ENCODE measurements at regions not wholly inside any gene's neighbourhood (a gene's known extent, or its start where the extent isn't known, plus 50 kb on each side); places are given as distances from the start of the nearest gene placed in this dataset.

- no peak overlapping the region for H3K4me3 Mint-ChIP-seq
- H3K27me3 Mint-ChIP-seq: peaks cover 12% of the 10 kb centered on the region
- peaks cover 3% of the 10 kb centered on the region for H3K9me3 Mint-ChIP-seq
- ATAC-seq (ENCODE audit: low read depth): no peak
- peaks cover 2% of the 10 kb centered on the region for H3K36me3 Mint-ChIP-seq
- no peak overlapping the region for H3K27ac Mint-ChIP-seq
- H3K4me1 Mint-ChIP-seq: no peaks in the 10 kb centered on the region
- DNase-seq (ENCODE audit: low spot score in 2 of 2): no peak
Measured at GRCh38 chr17:72338847-72339790, 218.3 kb downstream of the SOX9 start.

GRCh38 chr17:72340836-72341235 is 220.0 kb downstream of the SOX9 start:
- no peak for ATAC-seq (ENCODE audit: low read depth)
- H3K27ac Mint-ChIP-seq: no peak overlapping the region

GRCh38 chr17:72342061-72342460 is 221.2 kb downstream of the SOX9 start:
- no peak for ATAC-seq (ENCODE audit: low read depth)
- Mint-ChIP-seq H3K4me3 (no peak overlapping the region), H3K27ac (no peak overlapping the region), H3K9me3 (peaks cover 5% of the 10 kb centered on the region), H3K4me1 (no peaks in the 10 kb centered on the region), H3K27me3 (peaks cover 13% of the 10 kb centered on the region), H3K36me3 (peaks cover 2% of the 10 kb centered on the region)
- DNase-seq (ENCODE audit: low spot score in 2 of 2): no peak

More at GRCh38 chr17:72340836-72341235, 220.0 kb downstream of the SOX9 start:
- Mint-ChIP-seq H3K27me3 (peaks cover 13% of the 10 kb centered on the region), H3K4me1 (no peaks in the 10 kb centered on the region), H3K9me3 (peaks cover 5% of the 10 kb centered on the region), H3K4me3 (no peak overlapping the region), H3K36me3 (peaks cover 2% of the 10 kb centered on the region)
- no peak for DNase-seq (ENCODE audit: low spot score in 2 of 2)

- Mint-ChIP-seq H3K9me3 (peaks cover 3% of the 10 kb centered on the region), H3K36me3 (no peaks in the 10 kb centered on the region), H3K27ac (no peak overlapping the region), H3K4me3 (no peak overlapping the region), H3K27me3 (peaks cover 5% of the 10 kb centered on the region), H3K4me1 (no peaks in the 10 kb centered on the region)
- DNase-seq (ENCODE audit: low spot score in 2 of 2) (no peak), ATAC-seq (ENCODE audit: low read depth) (no peak)
Measured at GRCh38 chr17:72342627-72343527, 222.1 kb downstream of the SOX9 start.

GRCh38 chr17:72343911-72344310 is 223.1 kb downstream of the SOX9 start:
- Mint-ChIP-seq H3K4me1 (no peaks in the 10 kb centered on the region), H3K9me3 (peaks cover 5% of the 10 kb centered on the region), H3K27me3 (peaks cover 5% of the 10 kb centered on the region), H3K27ac (no peak overlapping the region), H3K4me3 (no peak overlapping the region), H3K36me3 (no peaks in the 10 kb centered on the region)
- DNase-seq (ENCODE audit: low spot score in 2 of 2) (no peak), ATAC-seq (ENCODE audit: low read depth) (no peak)

- Mint-ChIP-seq H3K4me3 (no peak overlapping the region), H3K27ac (no peak overlapping the region), H3K27me3 (peaks cover 5% of the 10 kb centered on the region), H3K36me3 (no peaks in the 10 kb centered on the region), H3K4me1 (no peaks in the 10 kb centered on the region), H3K9me3 (peaks cover 5% of the 10 kb centered on the region)
- ATAC-seq (ENCODE audit: low read depth): no peak
- no peak for DNase-seq (ENCODE audit: low spot score in 2 of 2)
Measured at GRCh38 chr17:72344613-72345012, 223.8 kb downstream of the SOX9 start.

GRCh38 chr17:72345088-72345487 is 224.3 kb downstream of the SOX9 start:
- no peak for ATAC-seq (ENCODE audit: low read depth)
- H3K9me3 Mint-ChIP-seq: peaks cover 5% of the 10 kb centered on the region
- no peaks in the 10 kb centered on the region for H3K4me1 Mint-ChIP-seq
- no peaks in the 10 kb centered on the region for H3K36me3 Mint-ChIP-seq
- DNase-seq (ENCODE audit: low spot score in 2 of 2): no peak
- peaks cover 5% of the 10 kb centered on the region for H3K27me3 Mint-ChIP-seq
- no peak overlapping the region for H3K4me3 Mint-ChIP-seq
- no peak overlapping the region for H3K27ac Mint-ChIP-seq

- ATAC-seq (ENCODE audit: low read depth) (no peak), DNase-seq (ENCODE audit: low spot score in 2 of 2) (no peak)
- Mint-ChIP-seq H3K4me1 (no peaks in the 10 kb centered on the region), H3K9me3 (peaks cover 5% of the 10 kb centered on the region), H3K36me3 (no peaks in the 10 kb centered on the region), H3K27me3 (peaks cover 5% of the 10 kb centered on the region), H3K4me3 (no peak overlapping the region), H3K27ac (no peak overlapping the region)
Measured at GRCh38 chr17:72345536-72345935, 224.7 kb downstream of the SOX9 start.

GRCh38 chr17:72346306-72346705 is 225.5 kb downstream of the SOX9 start:
- DNase-seq (ENCODE audit: low spot score in 2 of 2) (no peak), ATAC-seq (ENCODE audit: low read depth) (no peak)
- Mint-ChIP-seq H3K4me1 (no peaks in the 10 kb centered on the region), H3K27ac (no peak overlapping the region), H3K36me3 (no peaks in the 10 kb centered on the region), H3K4me3 (no peak overlapping the region), H3K27me3 (peaks cover 5% of the 10 kb centered on the region), H3K9me3 (peaks cover 5% of the 10 kb centered on the region)

- Mint-ChIP-seq H3K27ac (no peak overlapping the region), H3K36me3 (no peaks in the 10 kb centered on the region), H3K9me3 (peaks cover 7% of the 10 kb centered on the region), H3K27me3 (peaks cover 8% of the 10 kb centered on the region), H3K4me3 (no peak overlapping the region), H3K4me1 (no peaks in the 10 kb centered on the region)
- ATAC-seq (ENCODE audit: low read depth): no peak
- DNase-seq (ENCODE audit: low spot score in 2 of 2): no peak
Measured at GRCh38 chr17:72349011-72349410, 228.2 kb downstream of the SOX9 start.

- Mint-ChIP-seq H3K9me3 (peaks cover 7% of the 10 kb centered on the region), H3K36me3 (no peaks in the 10 kb centered on the region), H3K4me3 (no peak overlapping the region), H3K27me3 (peaks cover 8% of the 10 kb centered on the region), H3K27ac (no peak overlapping the region), H3K4me1 (no peaks in the 10 kb centered on the region)
- DNase-seq (ENCODE audit: low spot score in 2 of 2): no peak
- no peak for ATAC-seq (ENCODE audit: low read depth)
Measured at GRCh38 chr17:72349491-72349995, 228.7 kb downstream of the SOX9 start.

GRCh38 chr17:72350073-72350472 is 229.3 kb downstream of the SOX9 start:
- H3K27me3 Mint-ChIP-seq: peaks cover 8% of the 10 kb centered on the region
- DNase-seq (ENCODE audit: low spot score in 2 of 2) (no peak), ATAC-seq (ENCODE audit: low read depth) (no peak)
- H3K4me3 Mint-ChIP-seq: no peak overlapping the region
- H3K27ac Mint-ChIP-seq: no peak overlapping the region
- no peaks in the 10 kb centered on the region for H3K4me1 Mint-ChIP-seq
- H3K9me3 Mint-ChIP-seq: peaks cover 7% of the 10 kb centered on the region
- H3K36me3 Mint-ChIP-seq: no peaks in the 10 kb centered on the region

GRCh38 chr17:72351365-72351764 is 230.5 kb downstream of the SOX9 start:
- Mint-ChIP-seq H3K27me3 (peaks cover 5% of the 10 kb centered on the region), H3K36me3 (no peaks in the 10 kb centered on the region), H3K4me1 (no peaks in the 10 kb centered on the region), H3K4me3 (no peak overlapping the region), H3K27ac (no peak overlapping the region), H3K9me3 (peaks cover 5% of the 10 kb centered on the region)
- DNase-seq (ENCODE audit: low spot score in 2 of 2) (no peak), ATAC-seq (ENCODE audit: low read depth) (no peak)

GRCh38 chr17:72351884-72352346 is 231.1 kb downstream of the SOX9 start:
- Mint-ChIP-seq H3K9me3 (peaks cover 5% of the 10 kb centered on the region), H3K4me3 (no peak overlapping the region), H3K36me3 (no peaks in the 10 kb centered on the region), H3K4me1 (no peaks in the 10 kb centered on the region), H3K27me3 (peaks cover 5% of the 10 kb centered on the region), H3K27ac (no peak overlapping the region)
- ATAC-seq (ENCODE audit: low read depth) (no peak), DNase-seq (ENCODE audit: low spot score in 2 of 2) (no peak)
